ENCODE measurements at regions not wholly inside any gene's neighbourhood (a gene's known extent, or its start where the extent isn't known, plus 50 kb on each side); places are given as distances from the start of the nearest gene placed in this dataset.
A peak's percentile ranks its signal among the peaks of the same experiment; 100 is the strongest.

- Histone ChIP-seq H3K4me3 (ENCODE audit: insufficient read depth, low read length) (no peak overlapping the region), H3K36me3 (ENCODE audit: insufficient read depth, low read length) (no peaks in the 10 kb centered on the region), H3K27me3 (ENCODE audit: insufficient read depth, low read length) (no peaks in the 10 kb centered on the region), H2AFZ (ENCODE audit: low read length) (no peak overlapping the region), H3K9me3 (ENCODE audit: low read depth, low read length) (no peaks in the 10 kb centered on the region), H3K27ac (ENCODE audit: low read depth, low read length) (no peak overlapping the region), H3K4me1 (ENCODE audit: insufficient read depth, low read length) (peaks cover 63% of the 10 kb centered on the region), H3K4me2 (ENCODE audit: insufficient read depth, low read length) (no peak overlapping the region), H4K20me1 (ENCODE audit: insufficient read depth, low read length) (peaks cover 32% of the 10 kb centered on the region), H3K79me2 (ENCODE audit: insufficient read depth, low read length) (peaks cover 99% of the 10 kb centered on the region)
- DNase-seq (ENCODE audit: insufficient read length, low spot score, missing footprints) = no peak
- TF ChIP-seq, protein P1, sequence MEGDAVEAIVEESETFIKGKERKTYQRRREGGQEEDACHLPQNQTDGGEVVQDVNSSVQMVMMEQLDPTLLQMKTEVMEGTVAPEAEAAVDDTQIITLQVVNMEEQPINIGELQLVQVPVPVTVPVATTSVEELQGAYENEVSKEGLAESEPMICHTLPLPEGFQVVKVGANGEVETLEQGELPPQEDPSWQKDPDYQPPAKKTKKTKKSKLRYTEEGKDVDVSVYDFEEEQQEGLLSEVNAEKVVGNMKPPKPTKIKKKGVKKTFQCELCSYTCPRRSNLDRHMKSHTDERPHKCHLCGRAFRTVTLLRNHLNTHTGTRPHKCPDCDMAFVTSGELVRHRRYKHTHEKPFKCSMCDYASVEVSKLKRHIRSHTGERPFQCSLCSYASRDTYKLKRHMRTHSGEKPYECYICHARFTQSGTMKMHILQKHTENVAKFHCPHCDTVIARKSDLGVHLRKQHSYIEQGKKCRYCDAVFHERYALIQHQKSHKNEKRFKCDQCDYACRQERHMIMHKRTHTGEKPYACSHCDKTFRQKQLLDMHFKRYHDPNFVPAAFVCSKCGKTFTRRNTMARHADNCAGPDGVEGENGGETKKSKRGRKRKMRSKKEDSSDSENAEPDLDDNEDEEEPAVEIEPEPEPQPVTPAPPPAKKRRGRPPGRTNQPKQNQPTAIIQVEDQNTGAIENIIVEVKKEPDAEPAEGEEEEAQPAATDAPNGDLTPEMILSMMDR (IDR thresholded peaks at IDR 0.05; ENCODE audit: extremely low read depth, low read depth, low read length) = no peak
These were observed 185.2 kb upstream of the IL12A start for GRCh38 chr3:159803459-159803858.

- Histone ChIP-seq H4K20me1 (ENCODE audit: insufficient read depth, low read length) (peaks cover 28% of the 10 kb centered on the region), H3K27ac (ENCODE audit: low read depth, low read length) (peak overlapping the region; percentile 78), H2AFZ (ENCODE audit: low read length) (no peak overlapping the region), H3K4me2 (ENCODE audit: insufficient read depth, low read length) (peak overlapping the region; percentile 71), H3K9me3 (ENCODE audit: low read depth, low read length) (no peaks in the 10 kb centered on the region), H3K36me3 (ENCODE audit: insufficient read depth, low read length) (no peaks in the 10 kb centered on the region), H3K4me3 (ENCODE audit: insufficient read depth, low read length) (peak overlapping the region; percentile 26), H3K27me3 (ENCODE audit: insufficient read depth, low read length) (no peaks in the 10 kb centered on the region), H3K79me2 (ENCODE audit: insufficient read depth, low read length) (peaks cover 96% of the 10 kb centered on the region), H3K4me1 (ENCODE audit: insufficient read depth, low read length) (peaks cover 50% of the 10 kb centered on the region)
- TF ChIP-seq, protein P1 (IDR thresholded peaks at IDR 0.05; ENCODE audit: extremely low read depth, low read depth, low read length) = peak; percentile 99
- DNase-seq (ENCODE audit: insufficient read length, low spot score, missing footprints) = peak; percentile 87
These were observed 183.8 kb upstream of the IL12A start for GRCh38 chr3:159804726-159805410.

- DNase-seq (ENCODE audit: insufficient read length, low spot score, missing footprints) = no peak
- H3K4me3 ChIP-seq (ENCODE audit: insufficient read depth, low read length) = no peak overlapping the region
- H3K9me3 ChIP-seq (ENCODE audit: low read depth, low read length) = no peaks in the 10 kb centered on the region
- peaks cover 46% of the 10 kb centered on the region for H3K4me1 ChIP-seq (ENCODE audit: insufficient read depth, low read length)
- no peaks in the 10 kb centered on the region for H3K27me3 ChIP-seq (ENCODE audit: insufficient read depth, low read length)
- TF ChIP-seq, protein P1 (IDR thresholded peaks at IDR 0.05; ENCODE audit: extremely low read depth, low read depth, low read length) = no peak
- H3K27ac ChIP-seq (ENCODE audit: low read depth, low read length) = peak overlapping the region; percentile 78
- H3K4me2 ChIP-seq (ENCODE audit: insufficient read depth, low read length) = no peak overlapping the region
- no peaks in the 10 kb centered on the region for H3K36me3 ChIP-seq (ENCODE audit: insufficient read depth, low read length)
- peaks cover 24% of the 10 kb centered on the region for H4K20me1 ChIP-seq (ENCODE audit: insufficient read depth, low read length)
- no peak overlapping the region for H2AFZ ChIP-seq (ENCODE audit: low read length)
- peaks cover 96% of the 10 kb centered on the region for H3K79me2 ChIP-seq (ENCODE audit: insufficient read depth, low read length)
These were observed 183.2 kb upstream of the IL12A start for GRCh38 chr3:159805411-159805772.

DNA sequence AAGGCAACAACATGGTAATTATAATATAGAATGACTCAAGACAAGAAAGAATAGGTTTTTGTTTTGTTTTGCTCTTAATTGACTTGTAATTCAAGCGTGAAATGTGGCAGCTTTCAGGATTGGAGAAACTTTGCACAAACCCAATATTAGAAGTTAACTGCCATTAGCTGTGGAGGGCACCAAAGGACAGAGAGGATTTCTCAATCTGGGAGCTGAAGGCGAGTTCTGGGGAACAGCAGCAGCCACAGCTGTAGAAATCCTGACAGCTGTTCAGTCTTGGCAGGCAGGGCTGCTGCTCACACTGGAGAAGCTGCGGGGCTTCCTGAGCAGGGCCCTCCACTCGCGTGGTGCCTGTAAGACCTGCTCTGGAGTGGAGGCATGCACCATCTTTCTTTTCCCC lies 182.2 kb upstream of the IL12A start:
- no peaks in the 10 kb centered on the region for H3K27me3 ChIP-seq (ENCODE audit: insufficient read depth, low read length)
- H3K36me3 ChIP-seq (ENCODE audit: insufficient read depth, low read length) = no peaks in the 10 kb centered on the region
- peaks cover 36% of the 10 kb centered on the region for H3K4me1 ChIP-seq (ENCODE audit: insufficient read depth, low read length)
- H3K4me2 ChIP-seq (ENCODE audit: insufficient read depth, low read length) = no peak overlapping the region
- no peaks in the 10 kb centered on the region for H3K9me3 ChIP-seq (ENCODE audit: low read depth, low read length)
- H3K4me3 ChIP-seq (ENCODE audit: insufficient read depth, low read length) = no peak overlapping the region
- H2AFZ ChIP-seq (ENCODE audit: low read length) = no peak overlapping the region
- peaks cover 27% of the 10 kb centered on the region for H4K20me1 ChIP-seq (ENCODE audit: insufficient read depth, low read length)
- peak; percentile 32 for DNase-seq (ENCODE audit: insufficient read length, low spot score, missing footprints)
- H3K27ac ChIP-seq (ENCODE audit: low read depth, low read length) = no peak overlapping the region
- TF ChIP-seq, protein P1 (IDR thresholded peaks at IDR 0.05; ENCODE audit: extremely low read depth, low read depth, low read length) = no peak
- H3K79me2 ChIP-seq (ENCODE audit: insufficient read depth, low read length) = peaks cover 96% of the 10 kb centered on the region

Measured in osteoblast (primary cell).